GM19468 (cell line): ENCODE measurements at regions not wholly inside any gene's neighbourhood (a gene's known extent, or its start where the extent isn't known, plus 50 kb on each side); places are given as distances from the start of the nearest gene placed in this dataset.
"Not testable (repeated sequence)": the region's sequence is repeated elsewhere in the genome, so short reads cannot be mapped to it uniquely, and the experiment has no call there.

Experiments used
- ATAC-seq: cut with Tn5 transposase; IDR thresholded peaks from one replicate; pipeline ENCODE4 v1.9.1; 2021; ENCODE audit warnings: mild to moderate bottlenecking, moderate library complexity, moderate number of reproducible peaks; ENCODE audit not compliant: unreplicated experiment; ENCODE audit errors: extremely low read depth

DNA sequence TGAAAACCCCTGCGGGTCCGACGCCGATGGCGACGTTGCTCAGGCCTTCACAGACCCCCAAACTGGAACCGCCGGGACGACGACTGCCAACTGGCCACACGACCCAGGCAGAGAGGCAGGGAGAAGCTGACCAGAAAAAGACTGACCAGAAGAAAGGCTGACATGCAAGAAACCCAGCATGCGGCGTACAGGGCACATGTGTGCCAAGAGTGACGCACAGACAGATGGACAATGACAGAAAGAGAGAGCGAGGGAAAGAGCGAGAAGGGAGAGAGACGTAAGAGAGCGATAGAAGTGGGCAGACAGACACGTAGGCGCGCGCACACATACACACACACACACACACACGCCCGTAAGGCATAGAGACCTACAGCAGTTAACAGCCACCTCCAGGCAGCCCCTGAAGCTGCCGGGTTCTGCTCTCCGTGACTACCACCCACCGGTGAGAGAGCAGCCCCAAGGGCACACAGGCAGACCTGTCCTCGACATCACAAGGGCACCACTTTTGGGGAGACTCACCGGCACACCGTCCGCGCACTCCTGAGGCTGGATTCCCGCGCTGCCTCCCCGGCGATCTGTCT, 67.2 kb upstream of the ZNF527 start:
- ATAC-seq = no peak

DNA sequence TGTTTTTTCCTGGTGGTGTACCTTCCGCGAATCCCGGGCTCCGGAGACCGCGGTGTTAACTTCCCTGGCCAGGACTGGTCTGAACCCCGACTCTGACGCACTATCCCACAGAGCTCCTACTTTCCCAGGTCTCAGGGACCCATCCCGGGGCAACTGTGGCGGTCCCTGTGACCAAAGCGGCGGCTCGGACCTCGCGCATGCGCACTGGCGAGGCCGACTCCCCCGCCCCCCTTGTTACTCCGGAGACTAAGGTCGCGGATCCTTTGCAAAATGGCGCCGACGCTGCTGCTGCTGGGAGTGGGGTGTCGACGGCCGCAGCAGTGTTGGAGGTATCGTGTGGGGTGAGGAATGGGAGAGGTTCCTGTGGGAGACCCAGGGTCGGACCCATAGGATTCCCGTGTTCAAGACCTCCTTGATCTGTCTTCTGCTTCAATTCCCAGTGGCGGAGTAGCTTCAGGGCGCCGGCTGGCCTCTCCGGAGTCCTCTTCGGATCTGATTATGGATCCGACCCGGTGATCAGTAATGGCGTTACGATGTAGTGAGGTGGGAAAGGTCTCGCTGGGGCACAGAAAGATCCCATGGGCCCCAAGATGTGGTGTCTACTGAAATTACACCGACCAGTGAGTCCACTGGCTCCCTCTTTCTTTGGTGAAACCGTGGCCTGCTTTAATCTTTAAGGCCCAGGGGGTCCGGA, 66.6 kb upstream of the ZNF527 start:
- no peak for ATAC-seq

GRCh38 chr19:37304884-37305255, 66.0 kb upstream of the ZNF527 start:
- no peak for ATAC-seq

GRCh38 chr19:37306383-37306963, 64.4 kb upstream of the ZNF527 start:
- no peak for ATAC-seq

DNA sequence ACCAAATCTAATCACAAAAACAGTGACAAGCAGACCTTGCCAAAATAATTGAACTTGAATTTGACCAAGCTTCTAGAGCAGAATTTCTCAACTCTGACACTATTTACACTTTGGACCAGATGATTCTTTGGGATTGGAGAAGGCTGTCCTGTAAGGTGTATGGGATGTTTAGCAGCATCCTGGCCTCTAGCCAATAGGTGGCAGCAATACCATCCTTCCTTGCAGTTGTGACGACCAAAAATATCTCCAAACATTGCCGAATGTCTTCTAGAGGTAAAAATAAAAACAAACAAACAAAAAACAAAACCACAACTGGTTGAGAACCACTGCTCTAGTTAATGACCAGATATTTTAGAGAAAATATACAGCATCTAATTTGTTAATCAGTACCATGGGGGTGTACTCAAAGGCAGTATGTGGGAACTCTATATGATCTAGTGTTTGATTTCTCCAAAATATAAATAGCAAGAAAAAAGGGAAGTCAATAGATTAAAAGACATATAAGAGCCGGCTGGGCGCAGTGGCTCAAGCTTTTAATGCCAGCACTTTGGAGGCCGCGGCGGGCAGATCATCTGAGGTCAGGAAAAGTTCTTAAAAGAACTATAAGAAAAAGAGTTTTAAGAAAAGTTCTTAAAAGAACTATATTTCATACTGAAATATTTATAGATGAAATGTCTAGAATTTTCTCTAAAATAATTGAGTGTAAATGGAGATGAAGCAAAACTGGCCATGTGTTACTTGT, 60.9 kb upstream of the ZNF527 start:
- no peak for ATAC-seq

GRCh38 chr19:37312531-37313334, 58.2 kb upstream of the ZNF527 start:
- ATAC-seq = not testable (repeated sequence)

DNA sequence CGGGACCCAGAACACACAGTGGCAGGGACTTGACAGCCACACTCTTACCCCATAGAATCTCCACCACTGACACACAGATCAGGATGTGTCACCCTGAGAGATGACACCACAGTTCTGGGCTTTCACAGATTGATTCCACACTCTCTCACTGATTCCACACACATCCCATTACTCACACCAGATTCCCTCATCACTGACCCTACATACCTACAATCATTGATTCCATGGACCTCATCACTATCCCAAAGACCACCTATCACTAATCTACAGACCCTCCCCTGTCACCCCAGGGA, 57.6 kb upstream of the ZNF527 start:
- no peak for ATAC-seq

- ATAC-seq = peak; percentile 92
These were observed 53.3 kb upstream of the ZNF527 start for GRCh38 chr19:37317403-37318209.

DNA sequence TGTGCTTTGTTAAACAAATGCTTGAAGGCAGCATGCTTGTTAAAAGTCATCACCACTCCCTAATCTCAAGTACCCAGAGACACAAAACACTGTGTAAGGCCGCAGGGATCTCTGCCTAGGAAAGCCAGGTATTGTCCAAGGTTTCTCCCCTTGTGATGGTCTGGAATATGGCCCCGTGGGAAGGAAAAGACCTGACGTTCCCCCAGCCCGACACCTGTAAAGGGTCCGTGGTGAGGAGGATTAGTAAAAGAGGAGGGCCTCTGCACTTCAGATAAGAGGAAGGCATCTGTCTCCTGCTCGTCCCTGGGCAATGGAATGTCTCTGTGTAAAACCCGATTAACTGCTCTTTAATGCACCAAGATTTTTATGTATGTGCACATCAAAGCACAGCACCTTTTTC, 49.9 kb upstream of the ZNF527 start:
- ATAC-seq = not testable (repeated sequence)
